ENCODE measurements at regions not wholly inside any gene's neighbourhood (a gene's known extent, or its start where the extent isn't known, plus 50 kb on each side); places are given as distances from the start of the nearest gene placed in this dataset.

DNA sequence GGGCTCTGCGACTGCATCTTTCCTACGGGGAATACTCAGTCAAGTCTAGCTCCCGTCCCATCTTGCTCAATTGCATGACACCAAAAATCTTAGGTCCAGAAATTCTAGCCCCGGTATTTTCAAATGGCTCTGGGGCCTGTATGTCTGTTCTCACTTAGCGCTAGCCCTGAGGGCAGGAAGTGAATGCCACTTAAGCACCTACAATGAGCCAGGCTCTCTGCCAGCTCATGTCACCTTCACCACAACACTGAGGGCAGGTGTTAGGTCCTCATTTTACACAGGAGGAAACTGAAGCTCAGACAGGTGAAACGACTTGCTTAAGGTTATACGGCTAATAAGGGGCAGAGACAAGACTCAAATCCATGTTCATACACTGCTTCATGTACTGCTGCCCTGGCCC is 282.8 kb downstream of the PPP1R2C start:
- H3K4me1 Mint-ChIP-seq, result no peaks in the 10 kb centered on the region
- DNase-seq (ENCODE audit: low spot score) (no peak), ATAC-seq (no peak)
- ChIA-PET CTCF (no interaction called here), POLR2A (no interaction called here)
- H3K4me3 Mint-ChIP-seq, result no peak overlapping the region
- no peak for TF ChIP-seq RELA (CRISPR knock-in tag; IDR thresholded peaks at IDR 0.05; ENCODE audit: borderline replicate concordance)
- TF ChIP-seq GABPB1 (CRISPR knock-in tag; IDR thresholded peaks at IDR 0.05), result no peak
- TF ChIP-seq, protein P1, sequence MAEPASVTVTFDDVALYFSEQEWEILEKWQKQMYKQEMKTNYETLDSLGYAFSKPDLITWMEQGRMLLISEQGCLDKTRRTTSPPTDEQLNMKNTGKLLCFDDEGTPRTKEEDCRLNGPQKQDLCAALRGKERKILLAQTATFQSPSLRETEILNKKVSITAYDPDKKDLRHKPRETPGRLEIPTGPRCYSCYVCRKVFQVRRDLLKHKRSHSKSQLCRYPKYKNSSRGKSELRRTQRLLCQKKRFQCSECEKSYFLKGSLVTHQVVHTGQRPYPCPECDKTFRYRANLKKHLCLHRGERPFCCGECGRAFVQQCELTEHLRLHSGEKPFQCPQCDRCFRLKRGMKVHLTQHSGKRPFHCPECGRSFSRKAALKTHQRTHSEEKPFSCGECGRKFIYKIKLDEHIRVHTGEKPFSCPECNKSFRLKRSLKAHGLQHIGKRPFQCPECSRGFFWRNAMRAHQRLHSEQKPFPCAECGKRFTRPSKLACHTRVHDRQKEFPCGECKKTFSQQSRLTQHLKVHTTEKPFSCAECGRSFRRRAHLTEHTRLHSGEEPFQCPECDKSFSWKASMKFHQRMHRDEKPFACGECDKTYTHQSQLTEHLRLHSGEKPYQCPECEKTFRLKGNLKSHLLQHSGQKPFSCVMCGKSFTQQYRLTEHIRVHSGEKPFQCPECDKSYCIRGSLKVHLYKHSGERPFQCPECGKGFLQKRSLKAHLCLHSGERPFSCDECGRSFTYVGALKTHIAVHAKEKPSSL (CRISPR knock-in tag; conservative IDR thresholded peaks at IDR 0.05), result no peak
- TF ChIP-seq SMAD3 (CRISPR knock-in tag; IDR thresholded peaks at IDR 0.05; ENCODE audit: borderline replicate concordance), result no peak
- TF ChIP-seq, protein P2, sequence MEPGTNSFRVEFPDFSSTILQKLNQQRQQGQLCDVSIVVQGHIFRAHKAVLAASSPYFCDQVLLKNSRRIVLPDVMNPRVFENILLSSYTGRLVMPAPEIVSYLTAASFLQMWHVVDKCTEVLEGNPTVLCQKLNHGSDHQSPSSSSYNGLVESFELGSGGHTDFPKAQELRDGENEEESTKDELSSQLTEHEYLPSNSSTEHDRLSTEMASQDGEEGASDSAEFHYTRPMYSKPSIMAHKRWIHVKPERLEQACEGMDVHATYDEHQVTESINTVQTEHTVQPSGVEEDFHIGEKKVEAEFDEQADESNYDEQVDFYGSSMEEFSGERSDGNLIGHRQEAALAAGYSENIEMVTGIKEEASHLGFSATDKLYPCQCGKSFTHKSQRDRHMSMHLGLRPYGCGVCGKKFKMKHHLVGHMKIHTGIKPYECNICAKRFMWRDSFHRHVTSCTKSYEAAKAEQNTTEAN (CRISPR knock-in tag; IDR thresholded peaks at IDR 0.05), result no peak
- no peak for TF ChIP-seq ZNF263 (CRISPR knock-in tag; IDR thresholded peaks at IDR 0.05; ENCODE audit: low read depth)
- TF ChIP-seq RORB (CRISPR knock-in tag; IDR thresholded peaks at IDR 0.05), result no peak
- TF ChIP-seq, protein P3, sequence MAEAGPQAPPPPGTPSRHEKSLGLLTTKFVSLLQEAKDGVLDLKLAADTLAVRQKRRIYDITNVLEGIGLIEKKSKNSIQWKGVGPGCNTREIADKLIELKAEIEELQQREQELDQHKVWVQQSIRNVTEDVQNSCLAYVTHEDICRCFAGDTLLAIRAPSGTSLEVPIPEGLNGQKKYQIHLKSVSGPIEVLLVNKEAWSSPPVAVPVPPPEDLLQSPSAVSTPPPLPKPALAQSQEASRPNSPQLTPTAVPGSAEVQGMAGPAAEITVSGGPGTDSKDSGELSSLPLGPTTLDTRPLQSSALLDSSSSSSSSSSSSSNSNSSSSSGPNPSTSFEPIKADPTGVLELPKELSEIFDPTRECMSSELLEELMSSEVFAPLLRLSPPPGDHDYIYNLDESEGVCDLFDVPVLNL (CRISPR knock-in tag; IDR thresholded peaks at IDR 0.05; ENCODE audit: borderline replicate concordance, low read depth), result no peak
- no peak for TF ChIP-seq GRHL2 (CRISPR knock-in tag; IDR thresholded peaks at IDR 0.05; ENCODE audit: insufficient replicate concordance, severe bottlenecking)
- no peak for TF ChIP-seq IRF2 (CRISPR knock-in tag; IDR thresholded peaks at IDR 0.05; ENCODE audit: borderline replicate concordance, low read depth)
- no peak for TF ChIP-seq NR2C2 (CRISPR knock-in tag; IDR thresholded peaks at IDR 0.05)
- TF ChIP-seq, protein P4, sequence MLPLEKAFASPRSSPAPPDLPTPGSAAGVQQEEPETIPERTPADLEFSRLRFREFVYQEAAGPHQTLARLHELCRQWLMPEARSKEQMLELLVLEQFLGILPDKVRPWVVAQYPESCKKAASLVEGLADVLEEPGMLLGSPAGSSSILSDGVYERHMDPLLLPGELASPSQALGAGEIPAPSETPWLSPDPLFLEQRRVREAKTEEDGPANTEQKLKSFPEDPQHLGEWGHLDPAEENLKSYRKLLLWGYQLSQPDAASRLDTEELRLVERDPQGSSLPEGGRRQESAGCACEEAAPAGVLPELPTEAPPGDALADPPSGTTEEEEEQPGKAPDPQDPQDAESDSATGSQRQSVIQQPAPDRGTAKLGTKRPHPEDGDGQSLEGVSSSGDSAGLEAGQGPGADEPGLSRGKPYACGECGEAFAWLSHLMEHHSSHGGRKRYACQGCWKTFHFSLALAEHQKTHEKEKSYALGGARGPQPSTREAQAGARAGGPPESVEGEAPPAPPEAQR (CRISPR knock-in tag; IDR thresholded peaks at IDR 0.05), result no peak
- no peaks in the 10 kb centered on the region for H3K36me3 Mint-ChIP-seq
- H3K27me3 Mint-ChIP-seq (ENCODE audit: low read depth), result no peaks in the 10 kb centered on the region
- no peak overlapping the region for H3K27ac Mint-ChIP-seq
- H3K9me3 Mint-ChIP-seq, result no peaks in the 10 kb centered on the region

DNA sequence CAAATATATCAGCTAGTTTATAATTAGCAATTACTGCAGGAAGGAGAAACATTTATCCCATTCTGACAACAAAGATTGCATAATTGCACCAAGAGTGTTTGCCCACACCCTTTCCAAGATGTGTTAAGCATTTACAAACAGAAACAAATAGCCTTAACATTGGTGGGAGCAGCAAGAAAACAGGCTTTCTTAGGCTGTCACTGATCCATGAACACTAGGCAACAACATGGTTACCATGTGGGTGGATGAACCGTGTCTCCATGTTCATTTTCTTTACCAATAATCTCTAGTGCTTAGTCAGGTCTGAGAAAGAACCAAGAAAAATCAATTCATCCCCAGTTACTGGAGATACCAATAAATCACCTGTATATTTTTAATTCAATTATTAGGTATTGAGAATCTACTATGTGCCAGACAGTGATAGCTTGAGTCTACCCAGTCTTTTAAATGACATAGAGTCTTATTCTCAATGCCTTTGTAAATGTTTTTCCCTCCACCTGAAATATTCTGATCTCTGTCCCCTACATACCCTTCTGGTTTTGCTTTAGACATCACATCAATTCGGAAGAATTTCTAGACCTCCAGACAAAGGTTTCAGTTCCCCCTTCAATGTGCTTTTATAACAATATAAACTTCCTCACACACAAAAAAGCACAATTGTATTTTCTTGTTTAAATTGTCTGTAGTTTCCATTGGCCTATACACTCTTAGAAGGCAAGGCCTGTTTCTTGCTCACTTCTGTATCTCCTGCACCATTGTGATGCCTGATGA is 286.6 kb downstream of the PPP1R2C start:
- TF ChIP-seq JAZF1 (CRISPR knock-in tag; IDR thresholded peaks at IDR 0.05), result no peak
- Mint-ChIP-seq H3K4me3 (no peak overlapping the region), H3K27me3 (ENCODE audit: low read depth) (no peaks in the 10 kb centered on the region), H3K27ac (no peak overlapping the region), H3K4me1 (no peaks in the 10 kb centered on the region), H3K36me3 (no peaks in the 10 kb centered on the region), H3K9me3 (no peaks in the 10 kb centered on the region)
- ChIA-PET POLR2A (no interaction called here), CTCF (no interaction called here)
- ATAC-seq (no peak), DNase-seq (ENCODE audit: low spot score) (no peak)

DNA sequence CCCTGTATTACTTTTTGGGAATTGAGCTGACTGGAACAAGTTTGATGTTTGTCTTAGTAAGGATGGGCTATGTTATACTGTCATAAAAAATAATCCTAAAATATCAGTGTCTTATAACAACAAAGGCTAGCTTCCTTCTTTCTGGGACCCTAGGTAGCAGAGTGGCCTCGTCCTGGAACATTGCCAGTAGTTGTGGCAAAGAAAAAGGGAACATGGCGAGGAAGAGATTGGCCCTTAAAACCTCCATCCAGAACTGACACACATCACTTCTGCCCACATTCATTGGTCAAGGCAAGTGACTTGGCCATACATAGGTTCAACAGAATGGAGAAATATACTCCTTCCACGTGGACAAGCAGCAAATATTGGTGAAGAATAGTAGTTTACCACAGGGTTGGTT is 287.9 kb downstream of the PPP1R2C start:
- POLR2A ChIA-PET, result no interaction called here
- CTCF ChIA-PET, result no interaction called here
- Mint-ChIP-seq H3K27me3 (ENCODE audit: low read depth) (no peaks in the 10 kb centered on the region), H3K27ac (no peak overlapping the region), H3K4me1 (no peaks in the 10 kb centered on the region), H3K9me3 (no peaks in the 10 kb centered on the region), H3K4me3 (no peak overlapping the region), H3K36me3 (no peaks in the 10 kb centered on the region)
- no peak for DNase-seq (ENCODE audit: low spot score)
- TF ChIP-seq, protein P5, sequence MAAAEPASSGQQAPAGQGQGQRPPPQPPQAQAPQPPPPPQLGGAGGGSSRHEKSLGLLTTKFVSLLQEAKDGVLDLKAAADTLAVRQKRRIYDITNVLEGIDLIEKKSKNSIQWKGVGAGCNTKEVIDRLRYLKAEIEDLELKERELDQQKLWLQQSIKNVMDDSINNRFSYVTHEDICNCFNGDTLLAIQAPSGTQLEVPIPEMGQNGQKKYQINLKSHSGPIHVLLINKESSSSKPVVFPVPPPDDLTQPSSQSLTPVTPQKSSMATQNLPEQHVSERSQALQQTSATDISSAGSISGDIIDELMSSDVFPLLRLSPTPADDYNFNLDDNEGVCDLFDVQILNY (CRISPR knock-in tag; IDR thresholded peaks at IDR 0.05), result no peak
- TF ChIP-seq, protein P6, sequence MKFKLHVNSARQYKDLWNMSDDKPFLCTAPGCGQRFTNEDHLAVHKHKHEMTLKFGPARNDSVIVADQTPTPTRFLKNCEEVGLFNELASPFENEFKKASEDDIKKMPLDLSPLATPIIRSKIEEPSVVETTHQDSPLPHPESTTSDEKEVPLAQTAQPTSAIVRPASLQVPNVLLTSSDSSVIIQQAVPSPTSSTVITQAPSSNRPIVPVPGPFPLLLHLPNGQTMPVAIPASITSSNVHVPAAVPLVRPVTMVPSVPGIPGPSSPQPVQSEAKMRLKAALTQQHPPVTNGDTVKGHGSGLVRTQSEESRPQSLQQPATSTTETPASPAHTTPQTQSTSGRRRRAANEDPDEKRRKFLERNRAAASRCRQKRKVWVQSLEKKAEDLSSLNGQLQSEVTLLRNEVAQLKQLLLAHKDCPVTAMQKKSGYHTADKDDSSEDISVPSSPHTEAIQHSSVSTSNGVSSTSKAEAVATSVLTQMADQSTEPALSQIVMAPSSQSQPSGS (CRISPR knock-in tag; IDR thresholded peaks at IDR 0.05; ENCODE audit: borderline replicate concordance, low read depth), result no peak
- TF ChIP-seq, protein P7, sequence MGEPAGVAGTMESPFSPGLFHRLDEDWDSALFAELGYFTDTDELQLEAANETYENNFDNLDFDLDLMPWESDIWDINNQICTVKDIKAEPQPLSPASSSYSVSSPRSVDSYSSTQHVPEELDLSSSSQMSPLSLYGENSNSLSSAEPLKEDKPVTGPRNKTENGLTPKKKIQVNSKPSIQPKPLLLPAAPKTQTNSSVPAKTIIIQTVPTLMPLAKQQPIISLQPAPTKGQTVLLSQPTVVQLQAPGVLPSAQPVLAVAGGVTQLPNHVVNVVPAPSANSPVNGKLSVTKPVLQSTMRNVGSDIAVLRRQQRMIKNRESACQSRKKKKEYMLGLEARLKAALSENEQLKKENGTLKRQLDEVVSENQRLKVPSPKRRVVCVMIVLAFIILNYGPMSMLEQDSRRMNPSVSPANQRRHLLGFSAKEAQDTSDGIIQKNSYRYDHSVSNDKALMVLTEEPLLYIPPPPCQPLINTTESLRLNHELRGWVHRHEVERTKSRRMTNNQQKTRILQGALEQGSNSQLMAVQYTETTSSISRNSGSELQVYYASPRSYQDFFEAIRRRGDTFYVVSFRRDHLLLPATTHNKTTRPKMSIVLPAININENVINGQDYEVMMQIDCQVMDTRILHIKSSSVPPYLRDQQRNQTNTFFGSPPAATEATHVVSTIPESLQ (CRISPR knock-in tag; IDR thresholded peaks at IDR 0.05), result no peak
- TF ChIP-seq, protein P8, sequence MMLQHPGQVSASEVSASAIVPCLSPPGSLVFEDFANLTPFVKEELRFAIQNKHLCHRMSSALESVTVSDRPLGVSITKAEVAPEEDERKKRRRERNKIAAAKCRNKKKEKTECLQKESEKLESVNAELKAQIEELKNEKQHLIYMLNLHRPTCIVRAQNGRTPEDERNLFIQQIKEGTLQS (CRISPR knock-in tag; conservative IDR thresholded peaks at IDR 0.05), result no peak
- ATAC-seq, result no peak

Measured in WTC11 (cell line).